NOMO-1 (cell line): ENCODE measurements at regions not wholly inside any gene's neighbourhood (a gene's known extent, or its start where the extent isn't known, plus 50 kb on each side); places are given as distances from the start of the nearest gene placed in this dataset.

Source experiments
- DNase-seq, 2 experiments: peaks; one replicate each; lab custom pipeline; 2025; ENCODE audit not compliant: unreplicated experiment in 2 of 2; lab: John Stamatoyannopoulos, UW

GRCh38 chr11:71201936-71202597 is 50.3 kb downstream of the SHANK2 start:
- no peak for DNase-seq

GRCh38 chr11:71201231-71201630 is 51.1 kb downstream of the SHANK2 start:
- no peak for DNase-seq

- DNase-seq, result no peak
These were observed 51.6 kb downstream of the SHANK2 start for GRCh38 chr11:71200761-71201160.

GRCh38 chr11:71200172-71200716 is 52.1 kb downstream of the SHANK2 start:
- no peak for DNase-seq

- DNase-seq, result no peak
These were observed 53.1 kb downstream of the SHANK2 start for GRCh38 chr11:71199226-71199820.

GRCh38 chr11:71198823-71199165 is 53.6 kb downstream of the SHANK2 start:
- DNase-seq, result no peak

- no peak for DNase-seq
These were observed 54.1 kb downstream of the SHANK2 start for GRCh38 chr11:71198141-71198822.

GRCh38 chr11:71197096-71197495 is 55.3 kb downstream of the SHANK2 start:
- DNase-seq, result no peak

GRCh38 chr11:71194710-71195109 is 57.7 kb downstream of the SHANK2 start:
- DNase-seq, result no peak

GRCh38 chr11:71193431-71193830 is 58.9 kb downstream of the SHANK2 start:
- DNase-seq, result no peak

- no peak for DNase-seq
These were observed 59.7 kb downstream of the SHANK2 start for GRCh38 chr11:71192629-71193028.

GRCh38 chr11:71191201-71191600 is 61.2 kb downstream of the SHANK2 start:
- no peak for DNase-seq

GRCh38 chr11:71190551-71190950 is 61.8 kb downstream of the SHANK2 start:
- DNase-seq, result no peak

GRCh38 chr11:71189768-71190315 is 62.5 kb downstream of the SHANK2 start:
- no peak for DNase-seq

GRCh38 chr11:71188886-71189767 is 63.2 kb downstream of the SHANK2 start:
- no peak for DNase-seq

- no peak for DNase-seq
These were observed 64.3 kb downstream of the SHANK2 start for GRCh38 chr11:71188073-71188472.

GRCh38 chr11:71186806-71187205 is 65.6 kb downstream of the SHANK2 start:
- no peak for DNase-seq

- DNase-seq, result no peak
These were observed 67.0 kb downstream of the SHANK2 start for GRCh38 chr11:71185411-71185810.

- no peak for DNase-seq
These were observed 67.8 kb downstream of the SHANK2 start for GRCh38 chr11:71184421-71185210.

- DNase-seq, result no peak
These were observed 68.5 kb downstream of the SHANK2 start for GRCh38 chr11:71183878-71184277.
